ENCODE measurements at regions not wholly inside any gene's neighbourhood (a gene's known extent, or its start where the extent isn't known, plus 50 kb on each side); places are given as distances from the start of the nearest gene placed in this dataset.

GRCh38 chr12:124456133-124456651, 111.2 kb downstream of the NCOR2 start:
- no peak for DNase-seq

- no peak for DNase-seq
These were observed 112.1 kb downstream of the NCOR2 start for GRCh38 chr12:124455336-124455735.

GRCh38 chr12:124454735-124455134, 112.7 kb downstream of the NCOR2 start:
- DNase-seq, result no peak

- no peak for DNase-seq
These were observed 113.1 kb downstream of the NCOR2 start for GRCh38 chr12:124454352-124454725.

GRCh38 chr12:124453419-124454351, 113.7 kb downstream of the NCOR2 start:
- peak; percentile 78 to 83 for DNase-seq

- DNase-seq, result no peak
These were observed 114.7 kb downstream of the NCOR2 start for GRCh38 chr12:124452576-124453331.

GRCh38 chr12:124451637-124452243, 115.7 kb downstream of the NCOR2 start:
- DNase-seq, result no peak

GRCh38 chr12:124451016-124451415, 116.4 kb downstream of the NCOR2 start:
- DNase-seq, result no peak

GRCh38 chr12:124450376-124450750, 117.0 kb downstream of the NCOR2 start:
- DNase-seq, result no peak

GRCh38 chr12:124449623-124450375, 117.6 kb downstream of the NCOR2 start:
- no peak for DNase-seq

- DNase-seq, result no peak
These were observed 118.3 kb downstream of the NCOR2 start for GRCh38 chr12:124448955-124449622.

GRCh38 chr12:124448241-124448954, 119.0 kb downstream of the NCOR2 start:
- no peak for DNase-seq

GRCh38 chr12:124446364-124446763, 121.0 kb downstream of the NCOR2 start:
- no peak for DNase-seq

GRCh38 chr12:124445826-124446225, 121.6 kb downstream of the NCOR2 start:
- no peak for DNase-seq

- no peak for DNase-seq
These were observed 122.2 kb downstream of the NCOR2 start for GRCh38 chr12:124445121-124445718.

GRCh38 chr12:124443931-124444712, 123.3 kb downstream of the NCOR2 start:
- no peak for DNase-seq

- DNase-seq, result no peak
These were observed 124.5 kb downstream of the NCOR2 start for GRCh38 chr12:124442772-124443445.

- DNase-seq, result no peak
These were observed 125.1 kb downstream of the NCOR2 start for GRCh38 chr12:124442281-124442680.

- DNase-seq, result no peak
These were observed 125.8 kb downstream of the NCOR2 start for GRCh38 chr12:124441443-124442194.

Data from activated CD4-positive, alpha-beta T cell treated with anti-CD3 and anti-CD28 coated beads, Interleukin-2, amount 50 U/mL, for 4 hours (primary cell).